ENCODE measurements at regions not wholly inside any gene's neighbourhood (a gene's known extent, or its start where the extent isn't known, plus 50 kb on each side); places are given as distances from the start of the nearest gene placed in this dataset.

GRCh38 chr5:122252319-122252718 lies 59.7 kb upstream of the SNCAIP start:
- TF ChIP-seq CTCF (IDR thresholded peaks at IDR 0.05), result no peak
- ChIA-PET POLR2A (no interaction called here), CTCF (no interaction called here)
- Mint-ChIP-seq H3K9me3 (peaks cover 23% of the 10 kb centered on the region), H3K4me1 (ENCODE audit: low read depth) (no peaks in the 10 kb centered on the region), H3K27ac (no peak overlapping the region), H3K36me3 (ENCODE audit: low read depth) (no peaks in the 10 kb centered on the region), H3K4me3 (no peak overlapping the region), H3K27me3 (no peaks in the 10 kb centered on the region)
- intact Hi-C loops (cut with micrococcal nuclease), result no loop called here
- ATAC-seq (no peak), DNase-seq (no peak)

- H3K27me3 Mint-ChIP-seq, result no peaks in the 10 kb centered on the region
- H3K4me1 Mint-ChIP-seq (ENCODE audit: low read depth), result no peaks in the 10 kb centered on the region
- no peak overlapping the region for H3K4me3 Mint-ChIP-seq
- DNase-seq (no peak), ATAC-seq (no peak)
- POLR2A ChIA-PET, result no interaction called here
- no peak for TF ChIP-seq CTCF (IDR thresholded peaks at IDR 0.05)
- H3K27ac Mint-ChIP-seq, result no peak overlapping the region
- CTCF ChIA-PET, result no interaction called here
- intact Hi-C loops (cut with micrococcal nuclease), result no loop called here
- peaks cover 28% of the 10 kb centered on the region for H3K9me3 Mint-ChIP-seq
- H3K36me3 Mint-ChIP-seq (ENCODE audit: low read depth), result no peaks in the 10 kb centered on the region
Observed at GRCh38 chr5:122253794-122254193, 58.2 kb upstream of the SNCAIP start.

GRCh38 chr5:122256388-122256787 lies 55.6 kb upstream of the SNCAIP start:
- ATAC-seq (no peak), DNase-seq (no peak)
- Mint-ChIP-seq H3K27me3 (no peaks in the 10 kb centered on the region), H3K4me1 (ENCODE audit: low read depth) (no peaks in the 10 kb centered on the region), H3K4me3 (no peak overlapping the region), H3K27ac (no peak overlapping the region), H3K36me3 (ENCODE audit: low read depth) (no peaks in the 10 kb centered on the region), H3K9me3 (peaks cover 24% of the 10 kb centered on the region)
- no peak for TF ChIP-seq CTCF (IDR thresholded peaks at IDR 0.05)
- intact Hi-C loops (cut with micrococcal nuclease), result no loop called here
- POLR2A ChIA-PET, result no interaction called here
- CTCF ChIA-PET, result no interaction called here

DNA sequence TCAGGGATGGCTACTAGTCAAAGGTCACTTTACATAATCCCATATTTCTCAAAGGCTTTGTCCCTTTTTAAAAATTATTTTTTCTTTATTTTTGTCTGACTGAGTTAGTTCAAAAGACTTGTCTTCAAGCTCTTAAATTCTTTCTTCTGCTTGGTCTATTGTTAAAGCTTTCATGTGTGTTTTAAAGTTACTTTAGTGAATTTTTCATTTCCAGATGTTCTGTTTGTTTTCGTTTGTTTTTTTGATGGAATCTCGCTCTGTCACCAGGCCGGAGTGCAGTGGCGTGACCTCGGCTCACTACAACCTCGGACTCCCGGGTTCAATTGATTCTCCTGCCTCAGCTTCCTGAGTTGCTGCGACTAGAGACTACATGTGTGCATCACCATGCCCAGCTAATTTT lies 55.0 kb upstream of the SNCAIP start:
- no peak for TF ChIP-seq CTCF (IDR thresholded peaks at IDR 0.05)
- H3K4me3 Mint-ChIP-seq, result no peak overlapping the region
- ATAC-seq, result no peak
- H3K36me3 Mint-ChIP-seq (ENCODE audit: low read depth), result no peaks in the 10 kb centered on the region
- no peaks in the 10 kb centered on the region for H3K4me1 Mint-ChIP-seq (ENCODE audit: low read depth)
- no peak overlapping the region for H3K27ac Mint-ChIP-seq
- no peak for DNase-seq
- ChIA-PET POLR2A (no interaction called here), CTCF (no interaction called here)
- no peaks in the 10 kb centered on the region for H3K27me3 Mint-ChIP-seq
- H3K9me3 Mint-ChIP-seq, result peaks cover 23% of the 10 kb centered on the region
- intact Hi-C loops (cut with micrococcal nuclease), result no loop called here

DNA sequence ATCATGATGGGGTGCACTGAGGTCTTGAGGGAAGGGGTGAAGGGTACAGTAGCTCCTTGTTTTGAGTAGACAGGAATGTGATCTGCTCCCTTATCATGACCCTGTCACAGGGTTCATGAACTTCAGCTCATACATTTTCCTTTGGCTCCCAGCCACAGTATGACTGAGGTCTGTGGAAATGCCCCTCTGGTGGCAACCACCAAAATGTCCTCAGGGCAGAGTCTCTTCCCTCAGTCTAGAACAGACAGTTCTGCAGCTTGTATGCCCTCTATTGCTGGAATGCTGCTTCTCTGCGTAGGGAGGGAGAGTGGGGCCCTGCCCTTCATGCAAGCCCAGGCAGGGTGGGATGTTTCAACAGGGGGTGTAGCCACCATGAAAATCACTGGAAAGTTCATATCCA lies 53.8 kb upstream of the SNCAIP start:
- no peak overlapping the region for H3K4me3 Mint-ChIP-seq
- H3K27ac Mint-ChIP-seq, result no peak overlapping the region
- ChIA-PET CTCF (no interaction called here), POLR2A (no interaction called here)
- no peaks in the 10 kb centered on the region for H3K4me1 Mint-ChIP-seq (ENCODE audit: low read depth)
- H3K36me3 Mint-ChIP-seq (ENCODE audit: low read depth), result no peaks in the 10 kb centered on the region
- H3K9me3 Mint-ChIP-seq, result peaks cover 23% of the 10 kb centered on the region
- no peak for DNase-seq
- no peak for ATAC-seq
- TF ChIP-seq CTCF (IDR thresholded peaks at IDR 0.05), result no peak
- H3K27me3 Mint-ChIP-seq, result no peaks in the 10 kb centered on the region
- intact Hi-C loops (cut with micrococcal nuclease), result no loop called here

Measured in activated CD8-positive, alpha-beta T cell treated with anti-CD3 and anti-CD28 coated beads for 36 hours (primary cell).